GM18907 (cell line): ENCODE measurements at regions not wholly inside any gene's neighbourhood (a gene's known extent, or its start where the extent isn't known, plus 50 kb on each side); places are given as distances from the start of the nearest gene placed in this dataset.

Source experiments
- ATAC-seq: cut with Tn5 transposase; IDR thresholded peaks from one replicate; pipeline ENCODE4 v1.9.1; 2021; ENCODE audit warnings: mild to moderate bottlenecking, moderate library complexity; ENCODE audit not compliant: unreplicated experiment

DNA sequence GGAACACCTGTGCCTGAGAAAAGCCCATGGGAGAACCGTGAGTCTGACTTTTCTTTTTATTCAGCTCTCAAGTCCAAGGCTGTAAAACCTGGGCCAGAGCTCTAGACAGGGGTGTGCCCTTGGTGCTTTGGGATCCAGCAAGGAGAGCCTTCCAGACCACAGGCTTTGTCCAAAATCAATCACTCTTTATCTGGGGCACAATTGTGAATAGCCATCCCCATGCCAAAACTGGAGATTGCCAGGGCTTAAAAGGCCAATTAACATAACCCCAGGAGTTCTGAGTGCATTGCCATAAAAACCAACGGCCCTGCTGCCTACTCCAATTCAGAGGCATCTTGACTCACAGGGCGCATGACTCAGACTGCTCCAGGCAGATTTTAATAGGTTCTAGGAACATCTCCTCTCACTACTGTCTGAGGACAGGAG is 391.8 kb downstream of the ARHGEF28 start:
- ATAC-seq = no peak

- ATAC-seq = no peak
Measured at GRCh38 chr5:74017112-74017511, 391.1 kb downstream of the ARHGEF28 start.

DNA sequence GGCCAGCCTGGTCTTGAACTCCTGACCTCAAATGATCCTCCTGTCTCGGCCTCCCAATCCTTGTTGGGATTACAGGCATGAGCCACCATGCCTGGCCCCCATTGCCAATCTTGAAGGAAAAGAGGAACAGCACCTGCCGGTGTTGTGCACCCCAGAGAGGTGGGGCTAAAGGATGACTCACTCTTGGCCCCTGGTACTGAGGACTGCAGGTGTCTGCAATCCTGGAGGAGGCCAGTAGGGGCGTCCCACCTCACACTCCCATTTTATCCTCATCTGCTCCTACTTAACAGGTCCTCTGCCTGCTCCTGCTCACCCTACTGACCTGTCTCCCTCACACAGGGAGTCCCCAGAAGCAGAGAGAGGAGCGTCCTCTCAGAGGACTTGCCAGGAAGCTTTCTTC is 390.4 kb downstream of the ARHGEF28 start:
- ATAC-seq = no peak

- ATAC-seq = no peak
Measured at GRCh38 chr5:74015716-74016115, 389.7 kb downstream of the ARHGEF28 start.

- no peak for ATAC-seq
Measured at GRCh38 chr5:74013222-74013621, 387.2 kb downstream of the ARHGEF28 start.

DNA sequence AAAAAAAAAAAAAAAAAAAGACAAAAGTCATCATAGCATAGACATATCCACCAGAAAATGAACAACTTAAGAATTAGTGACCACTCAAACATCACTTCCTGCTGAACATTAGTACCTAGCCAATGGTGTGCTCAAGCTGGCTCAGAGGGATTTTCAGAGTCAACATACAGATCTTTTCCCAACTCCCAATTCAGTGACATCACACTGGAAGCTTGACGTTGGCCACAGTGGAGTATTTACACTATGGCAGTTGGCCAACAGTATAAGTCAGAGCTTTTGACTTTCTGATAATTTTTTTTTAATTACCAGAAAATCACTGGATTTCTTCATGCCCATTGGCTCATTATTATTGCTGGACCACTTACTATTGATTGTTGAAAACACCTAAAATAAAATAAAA is 383.5 kb downstream of the ARHGEF28 start:
- ATAC-seq = no peak

DNA sequence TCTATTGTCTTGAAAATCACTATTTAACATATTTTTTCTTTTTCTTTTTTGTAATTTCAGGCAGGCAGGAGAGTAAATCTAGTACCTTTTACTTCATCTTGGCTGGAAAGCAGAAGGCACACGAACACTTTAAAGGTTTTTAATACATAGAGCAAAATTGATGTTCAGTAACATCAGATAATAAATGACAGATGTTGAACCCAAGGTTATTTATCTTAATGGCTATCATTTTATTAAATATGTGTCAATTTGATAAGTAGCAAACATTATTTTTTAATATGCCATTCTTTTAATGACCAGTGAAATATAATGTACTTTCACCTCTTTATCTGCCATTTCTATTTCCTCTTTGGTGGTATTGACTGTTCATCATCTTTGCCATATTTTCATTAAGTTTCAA is 381.2 kb downstream of the ARHGEF28 start:
- no peak for ATAC-seq

DNA sequence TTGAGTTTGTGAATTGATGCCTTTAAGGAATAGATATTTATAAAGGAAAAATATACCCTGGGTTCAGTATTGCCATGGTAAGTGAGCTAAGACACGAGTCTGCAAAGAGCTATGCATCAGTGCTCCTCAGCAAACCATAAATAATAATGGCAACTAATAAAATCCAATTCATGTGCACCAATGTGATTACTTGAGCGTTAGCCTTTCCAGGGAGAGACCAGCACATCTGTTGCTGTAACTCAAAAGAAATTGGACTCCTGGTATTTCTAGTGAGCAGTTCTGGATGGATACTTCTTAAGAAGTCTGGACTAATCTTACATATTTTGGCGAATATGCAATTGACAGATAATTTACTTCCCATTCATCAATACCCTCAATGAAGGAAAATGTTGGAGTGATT is 373.3 kb downstream of the ARHGEF28 start:
- ATAC-seq = no peak

DNA sequence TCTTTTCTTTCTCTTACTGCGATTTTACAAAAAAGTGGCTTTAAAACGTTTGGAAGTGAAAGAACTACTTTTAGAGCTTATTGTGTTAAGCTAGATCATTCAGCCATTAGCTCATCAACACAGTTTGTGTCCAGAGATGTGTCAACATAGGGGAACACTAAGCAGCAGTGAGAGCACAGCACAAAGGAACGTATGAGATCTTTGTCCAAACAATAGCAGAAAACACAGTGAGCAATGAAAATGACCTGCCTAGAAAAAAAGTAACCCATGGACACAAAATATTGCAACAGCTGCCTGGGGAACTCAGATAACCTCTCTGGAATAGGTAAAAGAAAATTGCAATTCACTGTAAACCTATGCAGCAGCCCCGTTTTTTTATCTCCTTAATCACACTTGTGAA is 372.5 kb downstream of the ARHGEF28 start:
- no peak for ATAC-seq

DNA sequence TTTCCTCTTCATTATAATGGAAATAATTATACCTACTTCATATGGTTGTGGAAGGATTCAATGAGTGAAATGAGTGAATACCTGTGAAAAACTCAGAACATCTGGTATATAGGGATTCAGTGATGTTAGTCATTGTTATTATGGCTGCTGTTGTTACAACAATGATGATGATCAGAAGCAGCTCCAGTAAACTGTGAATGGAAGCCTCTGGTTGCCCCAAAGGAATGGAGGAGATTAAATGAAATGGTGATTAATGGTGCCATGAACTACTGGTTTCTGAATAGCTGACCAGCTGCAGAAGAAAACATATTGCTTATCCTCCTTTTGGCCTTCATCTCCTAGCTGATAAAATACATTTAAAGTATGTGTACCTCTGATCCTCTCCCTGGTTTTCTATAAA is 372.0 kb downstream of the ARHGEF28 start:
- no peak for ATAC-seq

DNA sequence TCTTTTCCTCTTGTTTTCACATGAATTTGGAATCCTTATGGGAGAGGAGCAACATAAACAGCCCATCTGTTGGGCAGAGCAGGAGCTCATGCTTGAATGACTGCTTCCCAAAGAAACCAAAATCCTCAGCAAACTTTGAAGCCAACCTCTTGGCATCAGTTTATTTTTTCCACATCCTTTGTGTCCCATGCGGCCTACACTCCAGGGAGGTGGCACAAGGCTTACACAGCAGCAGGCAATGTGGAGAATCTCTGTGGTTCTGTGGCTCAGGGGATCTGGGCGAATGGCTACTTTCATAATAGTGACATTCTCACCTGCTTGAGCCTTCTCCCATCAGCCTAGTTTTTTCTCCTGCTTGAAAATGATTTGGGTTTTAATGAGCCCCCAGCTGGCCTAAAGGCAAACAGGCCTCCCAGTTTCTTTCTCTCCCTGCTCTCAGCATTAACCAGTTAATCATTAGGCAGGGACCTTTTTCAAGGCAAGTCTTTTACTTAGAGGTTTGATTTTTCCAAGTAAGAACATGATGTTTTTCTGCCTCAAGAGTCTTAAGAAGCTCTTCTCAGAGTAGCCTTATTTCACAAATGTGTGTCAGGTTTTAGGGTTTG is 370.3 kb downstream of the ARHGEF28 start:
- no peak for ATAC-seq

- ATAC-seq = no peak
Measured at GRCh38 chr5:73994963-73995362, 369.0 kb downstream of the ARHGEF28 start.
